ENCODE measurements at regions not wholly inside any gene's neighbourhood (a gene's known extent, or its start where the extent isn't known, plus 50 kb on each side); places are given as distances from the start of the nearest gene placed in this dataset.
A peak's percentile ranks its signal among the peaks of the same experiment; 100 is the strongest.
"Not testable (repeated sequence)": the region's sequence is repeated elsewhere in the genome, so short reads cannot be mapped to it uniquely, and the experiment has no call there.

GRCh38 chr7:16933296-16934279 is 51.8 kb upstream of the AGR3 start:
- DNase-seq = peak; percentile 74

- no peak for DNase-seq
Observed at GRCh38 chr7:16934722-16935340, 53.0 kb upstream of the AGR3 start.

GRCh38 chr7:16935341-16935735 is 53.6 kb upstream of the AGR3 start:
- DNase-seq = peak; percentile 2

DNA sequence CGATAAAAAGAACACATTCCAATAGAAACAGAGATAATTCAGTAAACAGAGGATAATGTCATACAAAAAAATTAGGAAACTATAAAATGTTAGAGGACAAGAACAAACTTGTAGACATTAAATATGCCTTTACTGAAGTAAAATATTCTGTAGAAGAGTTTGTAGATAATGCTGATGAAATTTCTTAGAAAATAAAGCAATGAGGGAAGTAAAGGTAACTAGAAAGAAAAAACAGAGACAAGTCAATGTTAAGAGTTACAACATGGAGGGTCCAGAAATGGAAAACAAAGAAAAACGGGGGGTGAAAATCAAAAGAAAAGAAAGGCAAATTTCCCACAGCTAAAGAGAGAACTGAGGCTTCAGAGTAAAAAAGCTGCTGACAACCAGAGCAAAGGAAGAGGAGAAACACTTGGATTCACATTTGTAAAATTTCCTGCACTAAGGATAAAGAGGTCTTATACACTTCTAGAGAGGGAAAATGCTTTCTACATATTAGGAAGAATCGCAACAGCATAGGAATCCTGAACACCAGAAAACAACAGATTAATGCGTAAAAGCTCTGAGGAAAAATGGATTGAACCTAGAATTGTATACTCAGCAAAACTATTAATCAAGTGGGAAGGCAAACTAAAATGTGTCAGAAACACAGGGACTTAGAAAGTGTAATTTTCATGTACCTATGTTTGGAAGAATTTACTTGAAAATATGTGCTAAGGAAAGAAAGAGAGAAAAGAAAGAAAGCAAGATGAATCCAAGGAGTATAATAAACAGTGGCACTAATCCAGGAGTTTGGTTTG is 55.0 kb upstream of the AGR3 start:
- DNase-seq = no peak

- DNase-seq = no peak
Observed at GRCh38 chr7:16939161-16939560, 57.4 kb upstream of the AGR3 start.

GRCh38 chr7:16940776-16941175 is 59.0 kb upstream of the AGR3 start:
- no peak for DNase-seq

DNA sequence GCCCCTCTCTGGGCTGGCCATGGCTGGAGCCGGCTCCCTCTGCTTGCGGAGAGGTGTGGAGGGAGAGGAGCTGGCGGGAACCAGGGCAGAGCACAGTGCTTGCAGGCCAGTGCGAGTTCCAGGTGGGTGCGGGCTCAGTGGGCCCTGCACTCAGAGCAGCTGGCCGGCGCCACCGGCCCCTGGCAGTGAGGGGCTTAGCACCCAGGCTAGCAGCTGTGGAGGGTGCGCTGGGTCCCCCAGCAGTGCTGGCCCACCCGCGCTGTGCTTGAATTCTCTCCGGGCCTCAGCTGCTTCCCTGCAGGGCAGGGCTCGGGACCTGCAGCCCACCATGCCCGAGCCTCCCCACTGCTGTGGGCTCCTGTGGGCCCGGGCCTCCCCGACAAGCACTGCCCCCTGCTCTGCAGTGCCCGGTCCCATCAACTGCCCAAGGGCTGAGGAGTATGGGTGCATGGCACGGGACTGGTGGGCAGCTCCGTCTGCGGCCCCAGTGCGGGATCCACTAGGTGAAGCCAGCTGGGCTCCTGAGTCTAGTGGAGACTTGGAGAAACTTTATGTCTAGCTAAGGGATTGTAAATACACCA is 61.2 kb upstream of the AGR3 start:
- no peak for DNase-seq

GRCh38 chr7:16944936-16945335 is 63.2 kb upstream of the AGR3 start:
- no peak for DNase-seq

GRCh38 chr7:16945372-16945771 is 63.6 kb upstream of the AGR3 start:
- DNase-seq = no peak

DNA sequence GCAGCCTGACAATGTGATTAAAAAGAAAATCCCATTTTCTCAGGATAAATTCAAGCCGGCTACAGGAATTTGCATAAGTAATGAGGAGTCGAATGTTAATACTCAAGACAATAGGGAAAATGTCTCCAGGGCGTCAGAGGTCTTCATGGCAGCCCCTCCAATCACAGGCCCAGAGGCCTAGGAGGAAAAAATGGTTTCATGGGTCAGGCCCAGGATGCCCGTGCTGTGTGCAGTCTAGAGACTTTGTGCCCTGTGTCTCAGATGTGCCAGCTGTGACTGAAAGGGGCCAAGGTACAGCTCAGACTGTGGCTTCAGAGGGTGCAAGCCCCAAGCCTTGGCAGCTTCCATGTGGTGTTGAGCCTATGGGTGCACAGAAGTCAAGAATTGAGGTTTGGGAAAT is 66.3 kb upstream of the AGR3 start:
- DNase-seq = not testable (repeated sequence)

DNA sequence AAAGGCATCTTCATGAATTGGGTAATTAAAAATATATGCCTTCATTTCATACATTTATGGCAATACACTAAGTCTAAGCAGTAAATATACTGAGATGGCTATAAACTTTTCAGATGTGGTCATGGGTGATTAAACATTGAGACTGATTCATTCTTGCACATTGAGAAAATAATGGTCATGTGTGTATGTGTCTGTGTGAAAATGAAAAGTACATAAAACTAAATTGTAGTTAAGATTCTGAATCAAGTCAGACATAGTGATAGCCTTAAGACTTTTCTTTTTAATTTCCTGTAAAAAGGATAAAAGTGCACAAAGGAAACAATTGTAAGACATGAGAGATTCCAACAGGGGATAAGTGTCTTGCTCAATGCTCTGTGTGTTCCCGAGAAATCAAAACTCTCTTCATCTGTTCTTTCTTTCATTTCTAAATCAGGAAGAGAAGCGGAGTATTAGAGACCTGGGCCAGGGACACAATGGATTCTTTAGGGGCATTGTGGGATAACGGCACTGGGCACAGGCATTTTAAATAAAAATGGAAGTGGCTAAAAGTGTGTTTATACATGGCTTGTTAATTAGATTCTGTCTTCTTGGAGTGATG is 69.8 kb upstream of the AGR3 start:
- no peak for DNase-seq

DNA sequence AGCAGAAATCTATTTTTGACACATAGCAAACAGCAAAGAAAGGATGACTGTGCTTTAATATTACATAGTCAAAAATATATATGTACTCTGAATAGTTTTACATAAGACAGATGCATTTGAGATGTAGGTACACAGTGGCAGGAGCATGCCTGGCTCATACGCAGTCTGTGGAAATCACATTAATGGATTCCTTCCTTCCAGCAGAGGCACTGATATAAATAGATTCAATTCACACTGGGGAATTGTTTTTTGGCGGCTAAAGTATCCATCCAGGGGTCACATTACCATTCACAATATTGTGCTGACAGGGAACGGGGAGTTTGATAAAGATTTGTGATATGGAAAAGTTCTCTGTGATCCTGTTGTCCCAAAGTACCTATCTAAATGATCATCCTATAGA is 72.5 kb upstream of the AGR3 start:
- no peak for DNase-seq

GRCh38 chr7:16958724-16959123 is 76.9 kb upstream of the AGR3 start:
- DNase-seq = no peak

GRCh38 chr7:16960337-16960965 is 78.7 kb upstream of the AGR3 start:
- no peak for DNase-seq

DNA sequence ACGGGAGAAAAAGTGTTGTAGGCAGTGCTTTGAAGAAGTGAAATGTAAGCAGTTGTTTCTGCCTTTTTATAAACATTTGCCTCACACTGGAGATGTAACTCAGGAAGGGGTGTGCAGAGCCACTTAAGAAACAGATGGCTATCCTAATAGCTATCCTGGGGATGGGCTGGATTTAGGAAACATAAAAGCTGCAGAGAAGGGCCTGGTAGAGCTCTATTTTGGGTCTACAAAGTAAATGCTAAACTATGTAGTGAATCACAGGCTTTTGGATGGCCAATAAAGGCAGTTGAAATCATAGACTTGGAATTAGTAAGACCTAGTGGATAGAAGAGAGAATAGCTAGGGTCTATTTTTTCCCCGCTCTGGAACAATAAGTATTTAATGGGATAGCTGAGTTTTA is 79.9 kb upstream of the AGR3 start:
- DNase-seq = no peak

GRCh38 chr7:16963044-16963443 is 81.3 kb upstream of the AGR3 start:
- DNase-seq = no peak

DNA sequence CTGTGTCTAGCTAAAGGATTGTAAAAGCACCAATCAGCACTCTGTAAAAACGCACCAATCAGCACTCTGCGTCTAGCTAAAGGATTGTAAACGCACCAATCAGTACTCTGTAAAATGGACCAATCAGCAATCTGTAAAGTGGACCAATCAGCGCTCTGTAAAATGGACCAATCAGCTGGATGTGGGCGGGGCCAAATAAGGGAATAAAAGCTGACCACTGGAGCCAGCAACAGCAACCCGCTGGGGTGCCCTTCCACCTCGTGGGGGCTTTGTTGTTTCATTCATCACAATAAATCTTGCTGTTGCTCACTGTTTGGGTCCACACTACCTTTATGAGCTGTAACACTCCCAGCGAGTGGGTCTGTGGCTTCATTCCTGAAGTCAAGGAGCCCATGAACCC is 83.9 kb upstream of the AGR3 start:
- not testable (repeated sequence) for DNase-seq

GRCh38 chr7:16967300-16967811 is 85.6 kb upstream of the AGR3 start:
- no peak for DNase-seq

- DNase-seq = no peak
Observed at GRCh38 chr7:16970732-16971482, 89.1 kb upstream of the AGR3 start.

DNA sequence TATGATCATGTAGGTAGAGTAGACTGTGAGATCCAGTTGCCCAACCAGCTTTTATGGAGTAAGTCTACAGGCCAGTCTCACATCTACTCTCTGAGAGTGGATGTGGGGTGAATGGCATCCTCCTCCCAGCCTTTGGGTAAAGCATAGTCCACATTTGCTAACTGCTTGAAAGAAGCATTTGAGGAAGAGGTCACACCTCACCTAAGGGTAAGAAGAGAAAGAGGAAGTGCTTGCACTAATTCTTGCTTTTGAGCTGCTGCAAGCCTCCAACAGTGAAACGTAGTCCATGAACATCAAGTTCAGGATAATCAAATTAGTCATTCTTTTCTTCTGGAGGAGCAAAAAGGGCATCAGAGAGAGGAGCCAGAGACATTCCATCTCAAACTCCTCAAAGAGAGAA is 93.9 kb upstream of the AGR3 start:
- no peak for DNase-seq
